Posterior cingulate gyrus (tissue), 11 donors: ENCODE measurements at regions not wholly inside any gene's neighbourhood (a gene's known extent, or its start where the extent isn't known, plus 50 kb on each side); places are given as distances from the start of the nearest gene placed in this dataset.

Experiments
- DNase-seq, 10 donors: peaks; one replicate each; pipeline versions ENCODE4 v3.0.0 to v3.0.0-alpha.2; 2020 to 2021; ENCODE audit warnings: mixed read lengths in 3 of 10
- intact Hi-C: fragments of 100-400 bp; cut with DNase I; formaldehyde crosslinking; loops from one replicate; pipeline ENCODE4 v1.15.1; 2023

GRCh38 chr4:73929278-73929677 lies 52.5 kb downstream of the PF4 start:
- DNase-seq, result no peak
- intact Hi-C loops, result loop anchor here (10.0 kb wide), 1 partner anchor 194 kb away; no protein-coding TSS in a partner anchor

GRCh38 chr4:73923631-73923937 lies 54.4 kb downstream of the CXCL1 start:
- intact Hi-C loops, result loop anchor here (5.0 to 10.0 kb wide), 2 partner anchors 189 to 261 kb away; no protein-coding TSS in a partner anchor
- DNase-seq, result no peak

- DNase-seq, result no peak
- intact Hi-C loops, result loop anchor here (5.0 to 10.0 kb wide), 2 partner anchors 188 to 261 kb away; no protein-coding TSS in a partner anchor
Observed at GRCh38 chr4:73922766-73923630, 53.8 kb downstream of the CXCL1 start.

- intact Hi-C loops, result loop anchor here (5.0 to 10.0 kb wide), 2 partner anchors 188 to 260 kb away; no protein-coding TSS in a partner anchor
- DNase-seq, result no peak
Observed at GRCh38 chr4:73922317-73922716, 53.1 kb downstream of the CXCL1 start.
